Prostate gland (tissue), 2 donors: ENCODE measurements at regions not wholly inside any gene's neighbourhood (a gene's known extent, or its start where the extent isn't known, plus 50 kb on each side); places are given as distances from the start of the nearest gene placed in this dataset.

Experiments
- DNase-seq: peaks from one replicate; pipeline ENCODE4 v3.0.0-alpha.2; 2019; ENCODE audit warnings: low spot score
- H3K27ac ChIP-seq, 2 donors: fragments of 200-600 bp; sonication (generic); 2 replicates each; pipeline ENCODE4 v1.5.1; 2017 to 2019
- H3K27me3 ChIP-seq: fragments of 200-600 bp; sonication (generic); replicated peaks from 2 replicates; pipeline ENCODE4 v1.5.1; 2019; ENCODE audit not compliant: insufficient read depth
- H3K36me3 ChIP-seq, 2 donors: fragments of 200-600 bp; sonication (generic); 1 replicate in 1 of 2; 2 replicates in 1 of 2; pipeline versions ENCODE4 v1.5.1 to v1.8.1; 2017 to 2019
- H3K4me1 ChIP-seq: fragments of 200-600 bp; sonication (generic); replicated peaks from 2 replicates; pipeline ENCODE4 v1.5.1; 2019
- H3K4me3 ChIP-seq, 2 donors: fragments of 200-600 bp; sonication (generic); 2 replicates each; pipeline ENCODE4 v1.5.1; 2017 to 2019
- H3K9me3 ChIP-seq: fragments of 200-600 bp; sonication (generic); 2 replicates; pipeline ENCODE4 v1.5.1; 2017
- POLR2A ChIP-seq: fragments of 450-650 bp; IDR thresholded peaks from one replicate; pipeline ENCODE4 v1.6.1; 2016; ENCODE audit warnings: antibody characterized with exemption, mild to moderate bottlenecking
- POLR2AphosphoS5 ChIP-seq: sonication (generic); formaldehyde crosslinking; IDR thresholded peaks from one replicate; pipeline ENCODE4 v1.6.1; 2017; ENCODE audit warnings: antibody characterized with exemption
- WGBS: methylation state at CpG from one replicate; pipeline ENCODE4 v1.1.5; 2018; 5-methylcytosine and 5-hydroxymethylcytosine counted together
- intact Hi-C: fragments of 100-400 bp; cut with DNase I; formaldehyde crosslinking; loops from one replicate; pipeline ENCODE4 v1.14.2; 2022
- TF ChIP-seq, protein P1 (sequence below), 4 experiments: fragments of 200-600 bp in 2 of 4; fragments of 450-650 bp in 2 of 4; sonication (generic) in 2 of 4; IDR thresholded peaks; 1 replicate in 3 of 4; 2 replicates in 1 of 4; pipeline ENCODE4 v1.5.1; 2016 to 2019; ENCODE audit warnings: antibody characterized with exemption in 4 of 4, mild to moderate bottlenecking in 2 of 4, moderate library complexity in 2 of 4

DNA sequence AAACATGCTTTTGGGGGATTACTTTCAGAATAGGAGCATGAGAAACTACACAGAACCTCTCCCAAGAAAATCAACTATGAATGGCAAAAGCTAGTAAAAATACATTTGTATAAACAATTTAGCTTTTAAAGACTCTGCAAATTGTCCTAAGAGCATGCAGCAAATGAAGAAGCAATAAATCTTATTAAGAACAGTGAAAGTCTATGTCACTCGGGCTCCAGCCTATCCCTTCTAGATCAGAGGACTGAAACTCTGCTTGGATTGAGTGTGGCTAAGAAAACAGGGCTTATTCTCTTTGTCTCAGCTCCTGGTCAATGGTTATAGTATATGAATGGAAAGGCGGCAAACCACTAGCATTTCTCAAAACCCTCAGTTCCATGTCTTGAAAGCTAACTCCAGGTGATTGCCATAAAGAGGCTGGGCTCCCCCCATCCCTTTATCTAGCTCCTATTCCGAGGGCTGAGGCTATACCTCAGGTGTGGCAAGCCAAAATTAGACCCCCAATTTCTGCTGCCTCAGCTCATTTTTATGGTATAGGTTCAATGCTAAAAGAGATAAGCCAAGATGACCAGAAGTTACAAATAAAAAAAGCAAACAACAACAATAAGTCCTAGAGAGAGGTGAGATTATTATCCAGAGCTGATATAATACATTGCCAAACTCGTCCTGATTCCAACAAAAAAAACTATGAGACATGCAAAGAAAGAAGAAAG lies 953.2 kb downstream of the SLITRK6 start:
- H3K27me3 ChIP-seq: no peaks in the 10 kb centered on the region
- no peaks in the 10 kb centered on the region for H3K36me3 ChIP-seq
- H3K9me3 ChIP-seq: no peaks in the 10 kb centered on the region
- intact Hi-C loops: no loop called here
- 33% methylated on average over 4 of the region's 4 CpGs for WGBS
- H3K27ac ChIP-seq: no peak overlapping the region
- no peak overlapping the region for H3K4me3 ChIP-seq
- H3K4me1 ChIP-seq: no peaks in the 10 kb centered on the region
- TF ChIP-seq POLR2AphosphoS5 (no peak), POLR2A (no peak)
- TF ChIP-seq, protein P1, sequence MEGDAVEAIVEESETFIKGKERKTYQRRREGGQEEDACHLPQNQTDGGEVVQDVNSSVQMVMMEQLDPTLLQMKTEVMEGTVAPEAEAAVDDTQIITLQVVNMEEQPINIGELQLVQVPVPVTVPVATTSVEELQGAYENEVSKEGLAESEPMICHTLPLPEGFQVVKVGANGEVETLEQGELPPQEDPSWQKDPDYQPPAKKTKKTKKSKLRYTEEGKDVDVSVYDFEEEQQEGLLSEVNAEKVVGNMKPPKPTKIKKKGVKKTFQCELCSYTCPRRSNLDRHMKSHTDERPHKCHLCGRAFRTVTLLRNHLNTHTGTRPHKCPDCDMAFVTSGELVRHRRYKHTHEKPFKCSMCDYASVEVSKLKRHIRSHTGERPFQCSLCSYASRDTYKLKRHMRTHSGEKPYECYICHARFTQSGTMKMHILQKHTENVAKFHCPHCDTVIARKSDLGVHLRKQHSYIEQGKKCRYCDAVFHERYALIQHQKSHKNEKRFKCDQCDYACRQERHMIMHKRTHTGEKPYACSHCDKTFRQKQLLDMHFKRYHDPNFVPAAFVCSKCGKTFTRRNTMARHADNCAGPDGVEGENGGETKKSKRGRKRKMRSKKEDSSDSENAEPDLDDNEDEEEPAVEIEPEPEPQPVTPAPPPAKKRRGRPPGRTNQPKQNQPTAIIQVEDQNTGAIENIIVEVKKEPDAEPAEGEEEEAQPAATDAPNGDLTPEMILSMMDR (IDR thresholded peaks at IDR 0.05): no peak
- DNase-seq: no peak

- Histone ChIP-seq H3K4me3 (no peak overlapping the region), H3K27ac (no peak overlapping the region), H3K27me3 (no peaks in the 10 kb centered on the region), H3K4me1 (no peaks in the 10 kb centered on the region), H3K9me3 (no peaks in the 10 kb centered on the region), H3K36me3 (no peaks in the 10 kb centered on the region)
- DNase-seq: no peak
- WGBS: 22% methylated on average over 1 of the region's 1 CpG
- TF ChIP-seq, protein P1 (IDR thresholded peaks at IDR 0.05): no peak
- TF ChIP-seq POLR2A (no peak), POLR2AphosphoS5 (no peak)
- intact Hi-C loops: no loop called here
These were observed 954.7 kb downstream of the SLITRK6 start for GRCh38 chr13:84844473-84844872.

GRCh38 chr13:84843368-84843767 lies 955.9 kb downstream of the SLITRK6 start:
- 17% methylated on average over 1 of the region's 1 CpG for WGBS
- Histone ChIP-seq H3K27ac (no peak overlapping the region), H3K27me3 (no peaks in the 10 kb centered on the region), H3K4me1 (no peaks in the 10 kb centered on the region), H3K9me3 (no peaks in the 10 kb centered on the region), H3K4me3 (no peak overlapping the region), H3K36me3 (no peaks in the 10 kb centered on the region)
- intact Hi-C loops: no loop called here
- TF ChIP-seq POLR2A: no peak
- no peak for TF ChIP-seq POLR2AphosphoS5
- TF ChIP-seq, protein P1 (IDR thresholded peaks at IDR 0.05): no peak
- DNase-seq: no peak

DNA sequence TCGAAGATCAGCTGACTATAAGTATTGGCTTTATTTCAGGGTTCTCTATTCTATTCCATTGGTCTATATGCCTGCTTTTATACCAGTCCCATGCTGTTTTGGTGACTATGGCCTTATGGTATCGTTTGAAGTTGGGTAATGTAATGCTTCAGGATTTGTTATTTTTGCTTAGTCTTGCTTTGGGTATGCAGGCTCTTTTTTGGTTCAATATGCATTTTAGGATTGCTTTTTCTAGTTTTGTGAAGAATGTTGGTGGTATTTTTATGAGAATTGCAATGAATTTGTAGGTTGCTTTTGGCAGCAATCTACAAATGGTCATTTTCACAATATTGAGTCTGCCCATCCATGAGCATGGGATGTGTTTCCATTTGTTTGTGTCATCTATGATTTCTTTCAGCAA lies 951.9 kb upstream of the SLITRK1 start:
- TF ChIP-seq, protein P1 (IDR thresholded peaks at IDR 0.05): no peak
- no peak for TF ChIP-seq POLR2AphosphoS5
- no peak for TF ChIP-seq POLR2A
- Histone ChIP-seq H3K36me3 (no peaks in the 10 kb centered on the region), H3K9me3 (no peaks in the 10 kb centered on the region), H3K27me3 (no peaks in the 10 kb centered on the region), H3K4me3 (no peak overlapping the region), H3K4me1 (no peaks in the 10 kb centered on the region), H3K27ac (no peak overlapping the region)
- DNase-seq: no peak
- 92% methylated on average over 2 of the region's 2 CpGs for WGBS
- intact Hi-C loops: no loop called here
